H4 (cell line): ENCODE measurements at regions not wholly inside any gene's neighbourhood (a gene's known extent, or its start where the extent isn't known, plus 50 kb on each side); places are given as distances from the start of the nearest gene placed in this dataset.
A peak's percentile ranks its signal among the peaks of the same experiment; 100 is the strongest.

Experiments used
- DNase-seq: peaks from one replicate; pipeline ENCODE4 v3.0.0-alpha.2; 2015; ENCODE audit warnings: low spot score

GRCh38 chr16:73753931-73754330 lies 542.7 kb upstream of the PSMD7 start:
- DNase-seq: no peak

GRCh38 chr16:73750639-73751038 lies 546.0 kb upstream of the PSMD7 start:
- no peak for DNase-seq

GRCh38 chr16:73747328-73747727 lies 549.3 kb upstream of the PSMD7 start:
- no peak for DNase-seq

GRCh38 chr16:73746554-73746953 lies 550.1 kb upstream of the PSMD7 start:
- DNase-seq: no peak

GRCh38 chr16:73743665-73744496 lies 552.7 kb upstream of the PSMD7 start:
- DNase-seq: no peak

GRCh38 chr16:73739049-73739769 lies 557.4 kb upstream of the PSMD7 start:
- DNase-seq: no peak

- no peak for DNase-seq
These were observed 558.3 kb upstream of the PSMD7 start for GRCh38 chr16:73738266-73738665.

- no peak for DNase-seq
These were observed 559.0 kb upstream of the PSMD7 start for GRCh38 chr16:73737637-73738036.

GRCh38 chr16:73735954-73736353 lies 560.7 kb upstream of the PSMD7 start:
- no peak for DNase-seq

GRCh38 chr16:73735018-73735417 lies 561.6 kb upstream of the PSMD7 start:
- peak; percentile 62 for DNase-seq

- DNase-seq: no peak
These were observed 563.9 kb upstream of the PSMD7 start for GRCh38 chr16:73732681-73733080.

- DNase-seq: no peak
These were observed 564.5 kb upstream of the PSMD7 start for GRCh38 chr16:73732143-73732542.

- DNase-seq: no peak
These were observed 566.0 kb upstream of the PSMD7 start for GRCh38 chr16:73730481-73731090.

GRCh38 chr16:73725156-73725555 lies 571.5 kb upstream of the PSMD7 start:
- DNase-seq: no peak

- no peak for DNase-seq
These were observed 572.1 kb upstream of the PSMD7 start for GRCh38 chr16:73724503-73724902.

GRCh38 chr16:73717266-73717974 lies 579.2 kb upstream of the PSMD7 start:
- peak; percentile 60 for DNase-seq

- DNase-seq: no peak
These were observed 581.6 kb upstream of the PSMD7 start for GRCh38 chr16:73714976-73715375.

- peak; percentile 16 for DNase-seq
These were observed 582.7 kb upstream of the PSMD7 start for GRCh38 chr16:73713778-73714495.

- DNase-seq: no peak
These were observed 583.4 kb upstream of the PSMD7 start for GRCh38 chr16:73713251-73713650.

GRCh38 chr16:73711406-73712080 lies 585.1 kb upstream of the PSMD7 start:
- DNase-seq: no peak

- DNase-seq: no peak
These were observed 586.1 kb upstream of the PSMD7 start for GRCh38 chr16:73710526-73710925.
